GM12878 (cell line): ENCODE measurements at regions not wholly inside any gene's neighbourhood (a gene's known extent, or its start where the extent isn't known, plus 50 kb on each side); places are given as distances from the start of the nearest gene placed in this dataset.

Experiments
- ATAC-seq: fragments of 200-7000 bp; cut with Tn5 transposase; 3 replicates; pipeline ENCODE4 v1.9.1; 2020; ENCODE audit warnings: mild to moderate bottlenecking, moderate library complexity
- BruUV-seq: library from RNA; stranded (reverse); fragments of 400-500 nt; replicated peaks from 2 replicates; lab custom pipeline; 2021; lab: Mats Ljungman, UMichigan
- CTCF ChIA-PET: fragments of 300-600 bp; sonication (Branson Sonifier 250); formaldehyde crosslinking; extraction: SDS; loops from one replicate; lab custom pipeline; 2021; ENCODE audit warnings: inconsistent platforms; lab: Yijun Ruan, JAX
- POLR2A ChIA-PET: fragments of 350-600 bp; formaldehyde crosslinking; extraction: SDS; loops from one replicate; lab custom pipeline; 2021; ENCODE audit warnings: inconsistent platforms; lab: Charles Lee
- RAD21 ChIA-PET: fragments of 300-600 bp; sonication (Branson Sonifier 250); formaldehyde crosslinking; loops from one replicate; lab custom pipeline; 2023; ENCODE audit warnings: antibody characterized with exemption; ENCODE audit not compliant: unreplicated experiment; lab: Charles Lee
- SMC1A ChIA-PET: fragments of 300-600 bp; sonication (Branson Sonifier 250); formaldehyde crosslinking; loops from one replicate; lab custom pipeline; 2023; ENCODE audit not compliant: unreplicated experiment, uncharacterized antibody; lab: Charles Lee
- DNase-seq: peaks from one replicate; pipeline ENCODE4 v3.0.0-alpha.2; 2011; ENCODE audit warnings: low read depth, low spot score
- FAIRE-seq: peaks from 3 replicates; lab custom pipeline; 2011; peaks lifted over from hg19 to GRCh38; lab: Jason Lieb, UNC
- H2AFZ ChIP-seq: 2 replicates; pipeline ENCODE4 v1.6.0; 2011; ENCODE audit warnings: low read depth, low read length, control low read depth; ENCODE audit not compliant: control insufficient read depth
- H3K27ac ChIP-seq: 2 replicates; pipeline ENCODE4 v1.5.1; 2011; ENCODE audit warnings: control low read depth; ENCODE audit not compliant: control insufficient read depth, insufficient read depth
- H3K27me3 ChIP-seq, 2 experiments: replicated peaks in 1 of 2; 2 replicates each; pipeline versions ENCODE4 v1.6.0 to v1.6.1; 2011; ENCODE audit warnings: low read length in 1 of 2; ENCODE audit not compliant: control insufficient read depth in 2 of 2, insufficient read depth in 2 of 2
- H3K36me3 ChIP-seq, 2 experiments: 2 replicates each; pipeline ENCODE4 v1.5.1; 2011; ENCODE audit warnings: low read length in 1 of 2; ENCODE audit not compliant: control insufficient read depth in 2 of 2, insufficient read depth in 2 of 2
- H3K4me1 ChIP-seq: 2 replicates; pipeline ENCODE4 v1.6.1; 2011; ENCODE audit warnings: mild to moderate bottlenecking, low read length, moderate library complexity, mixed read lengths; ENCODE audit not compliant: control insufficient read depth, insufficient read depth
- H3K4me2 ChIP-seq: 2 replicates; pipeline ENCODE4 v1.6.0; 2011; ENCODE audit warnings: control low read depth; ENCODE audit not compliant: control insufficient read depth, insufficient read depth
- H3K4me3 ChIP-seq: fragments of 200-600 bp; sonication (generic); 2 replicates; pipeline ENCODE4 v1.5.1; 2016
- H3K79me2 ChIP-seq: 2 replicates; pipeline ENCODE4 v1.6.0; 2011; ENCODE audit warnings: low read length; ENCODE audit not compliant: control insufficient read depth, insufficient read depth
- H3K9ac ChIP-seq: 2 replicates; pipeline ENCODE4 v1.8.0; 2011; ENCODE audit warnings: low read length, control low read depth, mixed read lengths; ENCODE audit not compliant: control insufficient read depth, insufficient read depth
- H3K9me3 ChIP-seq: replicated peaks from 3 replicates; pipeline ENCODE4 v1.5.1; 2011; ENCODE audit warnings: mild to moderate bottlenecking, low read length; ENCODE audit not compliant: control insufficient read depth, insufficient read depth
- H4K20me1 ChIP-seq: 2 replicates; pipeline ENCODE4 v1.6.0; 2011; ENCODE audit not compliant: control insufficient read depth, insufficient read depth
- BCL3 ChIP-seq: IDR thresholded peaks from 2 replicates; pipeline ENCODE4 v1.6.1; 2011; ENCODE audit warnings: borderline replicate concordance, low read depth, mild to moderate bottlenecking, moderate library complexity, low read length; ENCODE audit not compliant: insufficient read depth, poor library complexity, severe bottlenecking
- BHLHE40 ChIP-seq, 2 experiments: fragments of 450-650 bp in 1 of 2; IDR thresholded peaks; 2 replicates each; pipeline ENCODE4 v1.6.1; 2011 to 2017; ENCODE audit warnings: low read depth in 2 of 2, borderline replicate concordance in 1 of 2, improper control_type of control experiment in 1 of 2, low read length in 1 of 2, mild to moderate bottlenecking in 1 of 2
- BRCA1 ChIP-seq: IDR thresholded peaks from 2 replicates; pipeline ENCODE4 v1.6.1; 2011; ENCODE audit warnings: low read depth, low read length, improper control_type of control experiment
- E4F1 ChIP-seq: fragments of 450-650 bp; IDR thresholded peaks from 2 replicates; pipeline ENCODE4 v1.6.1; 2018; ENCODE audit warnings: borderline replicate concordance, mild to moderate bottlenecking; ENCODE audit not compliant: partially characterized antibody
- HDAC2 ChIP-seq: fragments of 200-600 bp; sonication (generic); IDR thresholded peaks from 2 replicates; pipeline ENCODE4 v1.6.1; 2017
- HDGF ChIP-seq: fragments of 450-650 bp; IDR thresholded peaks from 2 replicates; pipeline ENCODE4 v1.6.1; 2016; ENCODE audit warnings: antibody characterized with exemption
- JUND ChIP-seq: IDR thresholded peaks from 2 replicates; pipeline ENCODE4 v1.6.1; 2012; ENCODE audit warnings: low read depth, mild to moderate bottlenecking, low read length, improper control_type of control experiment, moderate library complexity
- KLF5 ChIP-seq: fragments of 450-650 bp; IDR thresholded peaks from 2 replicates; pipeline ENCODE4 v1.6.1; 2014; ENCODE audit warnings: mild to moderate bottlenecking; ENCODE audit not compliant: partially characterized antibody
- NFXL1 ChIP-seq: fragments of 450-650 bp; IDR thresholded peaks from 2 replicates; pipeline ENCODE4 v1.6.1; 2017; ENCODE audit warnings: antibody characterized with exemption, mild to moderate bottlenecking, borderline replicate concordance
- NRF1 ChIP-seq: conservative IDR thresholded peaks from 2 replicates; pipeline ENCODE4 v1.6.1; 2011; ENCODE audit warnings: mild to moderate bottlenecking, low read depth, low read length, improper control_type of control experiment
- PAX8 ChIP-seq: fragments of 450-650 bp; IDR thresholded peaks from 2 replicates; pipeline ENCODE4 v1.6.1; 2017; ENCODE audit warnings: mild to moderate bottlenecking, moderate library complexity
- SMAD5 ChIP-seq: IDR thresholded peaks from 2 replicates; pipeline ENCODE4 v1.6.1; 2016; ENCODE audit warnings: antibody characterized with exemption, low read depth
- TAF1 ChIP-seq: IDR thresholded peaks from 2 replicates; pipeline ENCODE4 v1.6.1; 2011; ENCODE audit warnings: mild to moderate bottlenecking, low read depth, low read length, borderline replicate concordance
- ZNF24 ChIP-seq: fragments of 450-650 bp; IDR thresholded peaks from 2 replicates; pipeline ENCODE4 v1.6.1; 2017; ENCODE audit warnings: antibody characterized with exemption, mild to moderate bottlenecking
- ZSCAN29 ChIP-seq: fragments of 450-650 bp; IDR thresholded peaks from 2 replicates; pipeline ENCODE4 v1.6.1; 2017; ENCODE audit warnings: mild to moderate bottlenecking, moderate library complexity
- WGBS: methylation state at CpG from one replicate; pipeline ENCODE4 v1.1.6; 2016; ENCODE audit warnings: low lambda C conversion rate; ENCODE audit not compliant: insufficient replicate concordance, insufficient coverage; ENCODE audit errors: missing lambda C conversion rate; 5-methylcytosine and 5-hydroxymethylcytosine counted together
- in situ Hi-C: fragments of 300-500 bp; cut with MboI; formaldehyde crosslinking; loops from 9 replicates; pipeline ENCODE4 v1.14.3; 2018; ENCODE audit warnings: mixed read lengths
- intact Hi-C: fragments of 100-400 bp; cut with micrococcal nuclease; formaldehyde crosslinking; loops from one replicate; pipeline ENCODE4 v1.14.2; 2022; ENCODE audit not compliant: unreplicated experiment
- TF ChIP-seq, protein P1 (sequence below): IDR thresholded peaks from 2 replicates; pipeline ENCODE4 v1.6.1; 2011; ENCODE audit warnings: low read depth, mild to moderate bottlenecking, low read length, moderate library complexity, borderline replicate concordance; ENCODE audit errors: extremely low read depth

GRCh38 chr5:56421246-56422075 is 188.3 kb upstream of the ANKRD55 start:
- Histone ChIP-seq H3K4me1 (no peaks in the 10 kb centered on the region), H4K20me1 (no peaks in the 10 kb centered on the region), H3K9ac (no peak overlapping the region), H2AFZ (no peak overlapping the region), H3K27ac (no peak overlapping the region), H3K4me2 (no peak overlapping the region), H3K79me2 (no peaks in the 10 kb centered on the region), H3K9me3 (peaks cover 5% of the 10 kb centered on the region), H3K4me3 (no peak overlapping the region), H3K36me3 (no peaks in the 10 kb centered on the region), H3K27me3 (no peaks in the 10 kb centered on the region)
- ATAC-seq, result no peak
- ChIA-PET SMC1A (interaction anchor here (0.6 to 2.0 kb wide), 5 partner anchors 9 to 91 kb away, joined by 3 to 4 read pairs (median 3); no protein-coding TSS in a partner anchor), CTCF (no interaction called here), RAD21 (no interaction called here), POLR2A (no interaction called here)
- no peak for FAIRE-seq
- intact Hi-C loops (no loop called here), in situ Hi-C loops (no loop called here)
- WGBS, result 78% methylated on average over 6 of the region's 6 CpGs
- BruUV-seq, result no TSS peak
- TF ChIP-seq JUND (no peak), KLF5 (no peak), E4F1 (no peak), ZNF24 (no peak), BHLHE40 (IDR thresholded peaks at IDR 0.05; ENCODE audit: borderline replicate concordance in 1 of 2, low read depth in 2 of 2, low read length in 1 of 2) (no peak), BRCA1 (no peak), SMAD5 (no peak), HDAC2 (no peak), NFXL1 (no peak), HDGF (no peak), TAF1 (no peak), BCL3 (no peak), PAX8 (no peak), NRF1 (no peak), ZSCAN29 (no peak)
- TF ChIP-seq, protein P1, sequence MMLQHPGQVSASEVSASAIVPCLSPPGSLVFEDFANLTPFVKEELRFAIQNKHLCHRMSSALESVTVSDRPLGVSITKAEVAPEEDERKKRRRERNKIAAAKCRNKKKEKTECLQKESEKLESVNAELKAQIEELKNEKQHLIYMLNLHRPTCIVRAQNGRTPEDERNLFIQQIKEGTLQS, result no peak
- DNase-seq, result no peak
